ENCODE measurements at regions not wholly inside any gene's neighbourhood (a gene's known extent, or its start where the extent isn't known, plus 50 kb on each side); places are given as distances from the start of the nearest gene placed in this dataset.

- DNase-seq (ENCODE audit: extremely low read depth in 1 of 4, low spot score in 3 of 4) (no peak), ATAC-seq (no peak), FAIRE-seq (no peak)
- in situ Hi-C loops (cut with MboI), result no loop called here
- 93% methylated on average over 1 of the region's 1 CpG for WGBS (ENCODE audit: insufficient coverage, low coverage, missing lambda C conversion rate)
- TF ChIP-seq ZNF184 (CRISPR knock-in tag; IDR thresholded peaks at IDR 0.05) (no peak), ZNF134 (CRISPR knock-in tag; conservative IDR thresholded peaks at IDR 0.05) (no peak), RBM14 (IDR thresholded peaks at IDR 0.05; ENCODE audit: borderline replicate concordance, insufficient read depth, low read depth, low read length) (no peak), CGGBP1 (CRISPR knock-in tag; IDR thresholded peaks at IDR 0.05) (no peak), KAT7 (CRISPR knock-in tag; IDR thresholded peaks at IDR 0.05; ENCODE audit: borderline replicate concordance) (no peak)
- no peak overlapping the region for H3K27ac ChIP-seq (ENCODE audit: extremely low read depth, low read depth, low read length)
- H3K9me3 ChIP-seq (replicated peaks; ENCODE audit: control insufficient read depth, insufficient read depth, low read depth, low read length), result no peaks in the 10 kb centered on the region; the same call in 1 of the 2 replicates
- H3K4me1 ChIP-seq (replicated peaks in 1 of 2; ENCODE audit: control insufficient read depth in 2 of 2, insufficient read depth in 2 of 2, low read length in 2 of 2), result no peaks in the 10 kb centered on the region
- H3K27me3 ChIP-seq (ENCODE audit: control insufficient read depth in 2 of 2, insufficient read depth in 2 of 2, low read length in 2 of 2), result no peaks in the 10 kb centered on the region
- no TSS peak for BruUV-seq (replicated peaks)
- H4K20me1 ChIP-seq (replicated peaks; ENCODE audit: control insufficient read depth, insufficient read depth, low read length), result no peaks in the 10 kb centered on the region
- no peak overlapping the region for H3K4me3 ChIP-seq
- H3K9me1 ChIP-seq (ENCODE audit: control insufficient read depth, insufficient read depth, low read length), result no peaks in the 10 kb centered on the region
- intact Hi-C loops (cut with micrococcal nuclease), result no loop called here
- H2AFZ ChIP-seq (ENCODE audit: low read depth, low read length), result no peak overlapping the region
- CTCF ChIA-PET (ENCODE audit: low intra/inter-chr PET ratio), result no interaction called here
- H3K36me3 ChIP-seq (ENCODE audit: control insufficient read depth, insufficient read depth, low read length), result no peaks in the 10 kb centered on the region
- H3K79me2 ChIP-seq (ENCODE audit: control insufficient read depth, insufficient read depth, low read length), result no peaks in the 10 kb centered on the region
- H3K4me2 ChIP-seq (ENCODE audit: insufficient read depth, low read length), result no peak overlapping the region
- no peak overlapping the region for H3K9ac ChIP-seq (ENCODE audit: insufficient read depth in 1 of 2, low read depth in 2 of 2, low read length in 2 of 2)
- POLR2A ChIA-PET, result interaction anchor here (0.6 kb wide), 1 partner anchor 970 kb away, joined by 3 read pairs; no protein-coding TSS in a partner anchor
These were observed 96.0 kb upstream of the CDIN1 start for GRCh38 chr15:36483409-36483808.

- Histone ChIP-seq H3K9ac (ENCODE audit: insufficient read depth in 1 of 2, low read depth in 2 of 2, low read length in 2 of 2) (no peak overlapping the region), H3K27ac (ENCODE audit: extremely low read depth, low read depth, low read length) (no peak overlapping the region), H3K27me3 (ENCODE audit: control insufficient read depth in 2 of 2, insufficient read depth in 2 of 2, low read length in 2 of 2) (no peaks in the 10 kb centered on the region), H3K79me2 (ENCODE audit: control insufficient read depth, insufficient read depth, low read length) (no peaks in the 10 kb centered on the region), H3K9me3 (replicated peaks; ENCODE audit: control insufficient read depth, insufficient read depth, low read depth, low read length) (no peaks in the 10 kb centered on the region; the same call in 1 of the 2 replicates), H3K36me3 (ENCODE audit: control insufficient read depth, insufficient read depth, low read length) (no peaks in the 10 kb centered on the region), H3K9me1 (ENCODE audit: control insufficient read depth, insufficient read depth, low read length) (no peaks in the 10 kb centered on the region), H4K20me1 (replicated peaks; ENCODE audit: control insufficient read depth, insufficient read depth, low read length) (no peaks in the 10 kb centered on the region), H3K4me1 (replicated peaks in 1 of 2; ENCODE audit: control insufficient read depth in 2 of 2, insufficient read depth in 2 of 2, low read length in 2 of 2) (no peaks in the 10 kb centered on the region), H3K4me3 (no peak overlapping the region), H3K4me2 (ENCODE audit: insufficient read depth, low read length) (no peak overlapping the region), H2AFZ (ENCODE audit: low read depth, low read length) (no peak overlapping the region)
- ChIA-PET POLR2A (interaction anchor here (0.6 kb wide), 1 partner anchor 266 kb away, joined by 3 read pairs; no protein-coding TSS in a partner anchor), CTCF (ENCODE audit: low intra/inter-chr PET ratio) (no interaction called here)
- DNase-seq (ENCODE audit: extremely low read depth in 1 of 4, low spot score in 3 of 4), result no peak
- FAIRE-seq, result no peak
- ATAC-seq, result no peak
- WGBS (ENCODE audit: insufficient coverage, low coverage, missing lambda C conversion rate), result 52% methylated on average over 2 of the region's 2 CpGs
- intact Hi-C loops (cut with micrococcal nuclease) (no loop called here), in situ Hi-C loops (cut with MboI) (no loop called here)
- BruUV-seq (replicated peaks), result no TSS peak
- TF ChIP-seq ZNF551 (CRISPR knock-in tag; IDR thresholded peaks at IDR 0.05) (no peak), NR2C2 (CRISPR knock-in tag; IDR thresholded peaks at IDR 0.05) (no peak), NR2C2 (tag; IDR thresholded peaks at IDR 0.05) (no peak), KAT2B (IDR thresholded peaks at IDR 0.05; ENCODE audit: low read depth, low read length) (no peak), USF1 (CRISPR knock-in tag; IDR thresholded peaks at IDR 0.05) (no peak), ZNF449 (CRISPR knock-in tag; IDR thresholded peaks at IDR 0.05) (no peak)
These were observed 95.2 kb upstream of the CDIN1 start for GRCh38 chr15:36484038-36484778.
